ENCODE measurements at regions not wholly inside any gene's neighbourhood (a gene's known extent, or its start where the extent isn't known, plus 50 kb on each side); places are given as distances from the start of the nearest gene placed in this dataset.
"Not testable (repeated sequence)": the region's sequence is repeated elsewhere in the genome, so short reads cannot be mapped to it uniquely, and the experiment has no call there.

DNA sequence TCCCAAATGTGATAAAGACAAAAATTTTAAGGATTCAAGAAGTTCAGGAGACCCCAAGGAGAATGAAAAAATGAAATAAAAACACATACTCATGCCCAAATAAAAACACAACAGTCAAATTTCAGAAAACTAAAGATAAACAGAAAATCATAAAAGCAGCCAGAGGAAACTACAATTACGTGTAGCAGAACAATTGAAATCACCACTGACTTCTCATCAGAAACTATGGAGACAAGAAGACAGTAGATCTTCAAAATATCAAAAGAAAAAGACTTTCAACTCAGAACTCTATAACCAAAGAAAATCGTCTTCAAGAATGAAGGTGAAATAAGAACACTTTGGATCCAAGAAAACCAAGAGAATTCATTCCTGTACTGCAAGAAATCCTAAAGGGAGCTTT, 54.9 kb downstream of the DIO3 start:
- no peak for FAIRE-seq

DNA sequence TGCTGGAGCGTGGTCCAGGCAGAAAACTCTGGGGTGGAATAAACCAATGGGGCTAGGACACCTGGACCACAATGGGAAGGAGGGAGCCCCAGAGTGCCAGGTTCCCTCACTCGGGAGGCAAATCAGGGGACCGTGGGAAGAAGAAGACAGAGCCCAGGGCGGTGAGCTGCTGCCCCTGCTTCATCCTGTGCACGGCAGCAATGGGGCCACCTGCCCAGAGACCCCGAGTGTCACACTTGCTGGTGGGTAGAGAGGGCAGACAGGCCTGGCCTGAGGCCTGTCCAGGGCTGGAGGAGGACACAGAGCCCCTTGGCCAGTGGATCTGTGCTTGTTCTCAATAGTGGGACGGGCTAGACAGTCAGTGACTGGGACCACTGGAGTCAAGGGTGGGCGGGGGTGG, 58.2 kb downstream of the DIO3 start:
- FAIRE-seq, result no peak

DNA sequence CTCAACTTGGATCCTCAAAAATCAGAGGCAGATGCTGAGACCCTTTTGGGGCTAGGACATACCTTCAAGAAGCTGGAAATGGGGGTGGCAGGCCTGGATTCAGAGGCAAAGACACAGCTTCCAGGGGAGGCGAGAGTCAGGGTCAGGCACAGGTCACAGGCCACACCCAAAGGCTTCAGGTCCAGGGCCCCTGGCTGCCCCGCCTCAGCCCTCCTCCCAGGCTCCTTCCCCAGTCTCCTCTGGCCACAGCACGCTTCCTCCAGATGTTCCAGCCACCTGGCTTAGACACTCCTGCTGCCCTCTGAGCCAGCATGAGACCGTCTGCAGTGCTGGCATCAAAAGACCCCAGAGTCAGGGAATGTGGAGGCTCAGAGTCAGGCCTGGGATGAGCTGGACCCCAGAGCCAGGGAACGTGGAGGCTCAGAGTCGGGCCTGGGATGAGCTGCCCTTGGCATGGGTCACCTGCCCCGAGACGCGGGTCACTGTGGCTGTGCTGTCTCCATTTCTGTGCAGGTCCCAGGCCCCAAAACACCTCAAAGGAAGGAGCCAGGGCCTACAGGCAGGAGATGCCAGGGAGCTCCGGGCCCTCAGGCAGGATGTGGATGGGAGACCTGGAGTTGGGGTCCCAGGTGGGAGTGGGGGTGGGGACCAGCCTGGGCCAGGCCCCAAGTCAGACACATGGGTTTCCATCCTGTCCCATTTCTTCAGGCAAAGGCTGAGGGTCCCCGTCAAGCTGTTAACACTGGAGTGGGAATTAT, 58.9 kb downstream of the DIO3 start:
- no peak for FAIRE-seq

DNA sequence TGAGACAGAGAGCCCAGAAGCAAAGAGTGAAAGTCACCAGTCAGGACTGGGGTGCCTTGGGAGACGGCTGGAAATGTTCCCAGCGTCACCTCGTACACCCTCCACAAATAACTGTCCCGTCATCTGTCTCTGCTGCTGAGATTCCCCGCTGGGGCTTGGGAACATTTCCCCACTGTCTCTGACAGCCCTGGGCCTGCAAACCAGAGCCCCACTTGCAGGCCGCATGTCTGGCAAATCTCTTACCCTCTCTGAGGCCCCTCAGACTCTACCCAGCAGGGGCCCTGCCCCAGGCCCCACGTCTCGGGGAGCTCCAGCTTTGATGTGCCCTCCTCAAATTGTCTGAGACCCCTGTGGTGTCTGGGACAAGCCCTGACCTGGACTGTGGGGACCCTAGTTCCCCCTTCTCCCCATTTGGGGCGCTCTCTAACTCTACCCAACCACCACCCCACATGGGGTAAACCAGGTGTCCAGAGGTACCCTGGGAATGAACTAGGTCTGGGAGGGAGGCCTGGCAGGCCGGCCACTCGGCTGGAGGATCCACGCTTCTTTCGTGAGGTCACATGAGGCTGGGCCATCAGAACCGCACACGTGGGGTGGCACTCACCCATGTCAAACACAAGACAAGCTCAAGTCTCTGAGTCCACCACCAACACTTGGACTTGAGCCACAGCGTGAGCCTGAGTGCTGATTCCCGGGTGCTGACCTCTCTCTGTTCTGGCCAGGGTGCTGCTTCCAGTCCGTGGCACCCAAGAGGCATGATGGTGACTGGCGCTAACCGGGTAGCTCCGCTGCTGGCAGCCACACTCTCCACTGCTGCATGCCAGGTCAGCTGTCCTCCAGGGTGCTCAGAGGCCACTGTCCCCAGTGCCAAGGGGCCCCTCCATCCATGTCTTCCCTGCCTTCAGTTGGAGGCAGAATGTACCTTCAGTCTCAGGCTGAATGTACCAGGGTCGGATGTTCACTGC, 59.8 kb downstream of the DIO3 start:
- no peak for FAIRE-seq

DNA sequence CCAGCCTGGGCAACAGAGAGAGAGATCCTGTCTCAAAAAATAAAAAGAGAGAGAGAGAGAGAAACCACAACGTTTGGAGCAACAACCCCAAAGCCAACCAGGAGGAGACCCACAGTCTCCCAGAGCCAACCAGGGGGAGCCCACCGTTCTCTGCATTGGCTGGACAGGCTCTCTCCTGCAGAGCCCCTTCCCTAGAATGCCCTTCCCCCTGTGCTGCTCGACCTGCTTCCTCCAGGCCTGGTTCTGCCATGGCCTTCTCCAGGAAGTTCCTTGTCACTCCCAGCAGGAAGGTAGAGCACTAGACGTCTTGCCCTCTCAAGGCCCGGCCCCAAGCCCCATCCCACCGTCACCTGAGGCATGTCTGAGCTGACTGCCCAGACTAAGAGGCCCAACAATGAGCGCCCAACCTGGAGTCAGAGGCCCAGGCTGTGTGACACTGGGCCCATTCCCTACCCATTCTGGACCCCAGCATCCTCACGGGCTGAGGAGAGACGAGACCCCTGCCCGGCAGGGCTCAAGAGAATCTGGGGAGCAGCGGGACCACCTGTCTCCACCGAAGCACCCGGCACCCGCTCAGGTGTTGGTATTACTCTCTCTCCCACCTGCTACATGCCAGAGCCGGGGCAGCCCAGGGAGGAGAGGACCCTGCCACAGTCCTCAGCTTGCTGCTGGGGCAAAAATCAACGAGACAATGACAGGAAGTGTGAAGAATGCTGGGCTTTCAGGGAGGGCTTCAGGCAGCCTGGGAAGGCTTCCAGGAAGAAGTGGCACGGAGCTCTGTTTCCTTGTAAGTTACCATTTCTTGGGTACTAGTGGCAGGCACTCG, 61.2 kb downstream of the DIO3 start:
- FAIRE-seq, result no peak

DNA sequence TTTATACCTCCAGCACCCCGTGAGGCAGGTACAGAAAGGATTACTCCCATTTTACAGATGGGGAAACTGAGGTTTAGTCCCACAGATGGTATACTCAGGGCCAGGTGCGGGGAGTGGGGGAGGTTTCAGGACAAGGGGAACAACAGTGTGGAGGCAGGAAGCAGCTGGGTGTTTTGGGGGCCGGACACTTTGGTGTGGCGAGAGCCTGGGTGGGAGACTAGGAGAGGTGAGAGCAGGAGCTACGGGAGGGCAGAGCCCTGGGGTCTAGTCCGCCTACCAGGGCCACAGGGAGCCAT, 61.7 kb downstream of the DIO3 start:
- FAIRE-seq, result no peak

DNA sequence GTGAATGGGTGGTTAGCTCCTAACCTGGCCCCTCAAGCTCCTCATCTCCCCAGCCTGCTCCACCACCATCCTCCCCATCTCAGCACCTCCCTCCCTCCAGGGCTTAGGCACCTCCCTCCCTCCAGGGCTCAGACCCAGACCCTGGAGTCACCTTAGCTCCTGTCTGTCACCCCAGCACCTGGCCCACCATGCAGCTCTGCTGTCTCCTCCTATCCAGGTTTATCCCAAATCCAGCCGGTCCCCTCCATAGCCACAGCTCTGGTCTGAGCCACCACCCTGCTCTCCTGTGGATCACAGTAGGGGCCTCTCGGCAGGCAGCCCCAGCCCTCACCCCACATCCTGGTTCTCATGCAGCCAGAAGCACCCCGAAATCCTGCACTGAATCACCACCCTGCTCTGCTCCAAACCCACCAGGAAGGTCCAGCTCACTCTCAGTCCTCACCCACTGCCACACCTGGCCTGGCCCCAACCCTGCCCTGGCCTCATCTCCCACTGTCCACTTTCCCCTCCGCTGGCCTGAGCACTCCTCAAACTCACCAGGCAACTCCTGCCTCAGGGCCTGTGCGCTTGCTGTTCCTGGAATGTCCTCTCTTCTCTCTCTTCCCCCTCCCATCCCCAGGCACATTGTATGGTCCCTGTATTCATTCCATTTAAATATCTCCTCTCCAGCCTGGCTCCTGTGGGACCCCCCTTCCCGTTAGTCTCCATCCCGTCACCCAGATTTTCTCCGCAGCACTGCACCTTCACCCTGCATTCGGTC, 62.6 kb downstream of the DIO3 start:
- no peak for FAIRE-seq

DNA sequence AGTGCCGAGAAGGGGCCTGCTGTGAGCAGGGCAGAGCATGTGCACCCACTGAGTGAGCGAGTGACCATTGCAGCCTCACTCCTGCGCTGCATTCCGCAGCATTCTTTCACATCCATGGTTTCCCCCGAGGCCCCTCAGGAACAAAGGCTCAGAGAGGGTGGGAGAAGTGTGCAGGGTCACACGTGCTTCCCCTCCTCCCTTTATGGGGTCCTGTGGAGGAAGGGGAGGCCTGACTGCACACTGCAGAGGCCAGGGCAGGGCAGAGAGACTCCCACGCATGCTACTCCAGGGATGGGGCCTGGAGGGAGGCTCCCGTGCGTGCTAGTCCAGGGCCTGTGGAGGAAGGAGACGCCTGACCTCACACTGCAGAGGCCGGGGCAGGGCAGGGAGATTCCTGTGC, 63.2 kb downstream of the DIO3 start:
- FAIRE-seq, result no peak

GRCh38 chr14:101625336-101626097, 64.2 kb downstream of the DIO3 start:
- no peak for FAIRE-seq

DNA sequence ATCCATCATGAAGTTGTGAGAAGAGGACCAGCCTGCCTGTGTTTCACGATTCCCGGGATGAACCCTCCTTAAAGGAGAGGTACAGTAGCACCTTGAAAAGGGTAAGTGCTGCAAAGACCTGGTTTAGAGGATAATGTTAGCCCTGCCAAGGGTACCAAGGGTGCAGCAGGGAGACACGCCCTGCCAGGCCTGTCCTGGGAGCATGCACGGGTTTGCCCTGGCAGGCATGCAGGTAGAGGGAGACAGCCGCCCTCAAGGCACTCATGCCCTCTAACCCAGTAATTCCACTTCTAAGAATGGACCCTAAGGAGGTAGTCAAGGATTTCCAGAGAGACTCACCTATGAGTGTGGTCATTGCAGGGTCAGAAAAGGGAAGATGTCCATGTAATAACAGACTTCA, 65.0 kb downstream of the DIO3 start:
- no peak for FAIRE-seq

DNA sequence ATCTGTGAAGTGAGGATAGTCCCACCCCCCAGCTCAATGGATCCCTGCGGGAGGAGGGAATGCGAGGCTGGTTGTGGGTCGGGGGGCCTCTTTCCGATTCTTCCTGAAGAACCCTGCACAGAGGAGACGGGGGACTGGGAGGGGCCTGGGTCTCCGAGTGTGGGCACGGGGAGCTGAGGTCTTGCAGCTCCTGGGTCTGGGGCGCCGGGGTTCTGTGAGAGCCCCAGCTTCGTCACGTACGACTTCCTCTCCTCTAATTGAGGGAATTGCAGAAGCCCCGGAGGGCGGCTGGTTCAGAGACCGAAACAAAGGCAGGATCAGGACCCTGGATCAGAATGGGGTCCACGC, 66.6 kb downstream of the DIO3 start:
- no peak for FAIRE-seq

- FAIRE-seq, result no peak
Observed at GRCh38 chr14:101628471-101628966, 67.2 kb downstream of the DIO3 start.

GRCh38 chr14:101628975-101629374, 67.7 kb downstream of the DIO3 start:
- FAIRE-seq, result no peak

GRCh38 chr14:101630056-101630965, 69.0 kb downstream of the DIO3 start:
- no peak for FAIRE-seq

- FAIRE-seq, result no peak
Observed at GRCh38 chr14:101631199-101631598, 69.9 kb downstream of the DIO3 start.

GRCh38 chr14:101631970-101632369, 70.7 kb downstream of the DIO3 start:
- not testable (repeated sequence) for FAIRE-seq

- no peak for FAIRE-seq
Observed at GRCh38 chr14:101632520-101632919, 71.2 kb downstream of the DIO3 start.

DNA sequence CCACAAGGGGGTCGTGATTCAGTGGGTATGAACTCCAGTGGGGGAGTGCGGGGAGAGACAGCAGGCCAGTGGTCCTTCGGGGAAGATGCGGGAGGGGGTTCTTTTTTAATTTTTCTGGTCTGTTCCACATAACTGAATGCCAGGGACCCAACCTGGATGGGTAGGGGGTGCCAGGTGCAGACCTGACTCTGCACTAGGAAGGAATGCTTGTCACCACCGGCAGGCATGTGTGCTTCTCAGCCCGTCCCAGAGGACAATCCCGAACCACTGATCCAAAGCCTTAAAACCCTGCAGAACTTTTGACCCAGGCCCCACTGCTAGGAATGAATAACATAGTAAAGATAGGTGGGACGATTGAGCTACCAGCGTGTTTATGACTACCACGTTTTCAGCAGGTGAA, 72.0 kb downstream of the DIO3 start:
- no peak for FAIRE-seq

DNA sequence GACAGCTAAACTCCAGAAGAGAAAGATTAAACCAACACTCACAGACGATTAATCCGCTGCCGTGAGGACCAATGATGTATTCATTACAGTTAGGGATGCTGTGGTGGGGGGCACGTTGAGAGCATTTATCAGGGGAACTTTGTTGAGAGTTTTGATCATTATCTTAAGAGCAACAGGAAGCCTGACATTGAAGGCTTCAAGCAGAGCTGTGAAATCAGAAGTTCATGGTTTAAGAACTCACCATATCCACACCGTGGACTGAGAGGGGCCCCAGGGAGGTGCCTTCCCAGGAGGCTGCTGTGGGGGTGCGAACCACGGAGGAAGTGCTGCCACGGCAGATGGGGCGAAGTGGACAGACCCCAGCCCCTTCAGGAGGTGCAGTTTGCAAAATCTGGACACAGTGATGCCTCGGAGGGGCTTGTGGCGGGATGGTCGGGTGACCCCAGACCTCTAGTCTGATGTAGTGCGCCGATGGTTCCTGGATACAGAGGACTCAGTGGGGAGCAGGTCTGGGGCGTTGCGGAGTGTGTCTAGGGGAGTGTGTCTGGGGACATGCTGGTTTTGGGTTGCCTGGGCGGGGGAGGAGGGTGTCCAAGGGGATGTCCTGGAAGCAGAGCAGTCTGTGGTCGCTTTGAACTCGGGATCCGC, 73.0 kb downstream of the DIO3 start:
- no peak for FAIRE-seq
